GM12875 (cell line): ENCODE measurements at regions not wholly inside any gene's neighbourhood (a gene's known extent, or its start where the extent isn't known, plus 50 kb on each side); places are given as distances from the start of the nearest gene placed in this dataset.

Experiments
- H3K4me3 ChIP-seq: one replicate; pipeline ENCODE4 v1.5.1; 2011; ENCODE audit warnings: low read depth, low read length, control low read depth
- CTCF ChIP-seq: IDR thresholded peaks from 2 replicates; pipeline ENCODE4 v1.5.1; 2011; ENCODE audit warnings: low read depth, mild to moderate bottlenecking, control low read depth, inconsistent platforms, low read length, moderate library complexity, borderline replicate concordance; ENCODE audit not compliant: insufficient read depth

GRCh38 chr6:74971633-74972032 is 234.2 kb downstream of the COL12A1 start:
- no peak for TF ChIP-seq CTCF
- H3K4me3 ChIP-seq, result no peak overlapping the region

- no peak for TF ChIP-seq CTCF
- H3K4me3 ChIP-seq, result no peak overlapping the region
These were observed 236.1 kb downstream of the COL12A1 start for GRCh38 chr6:74969591-74970267.

DNA sequence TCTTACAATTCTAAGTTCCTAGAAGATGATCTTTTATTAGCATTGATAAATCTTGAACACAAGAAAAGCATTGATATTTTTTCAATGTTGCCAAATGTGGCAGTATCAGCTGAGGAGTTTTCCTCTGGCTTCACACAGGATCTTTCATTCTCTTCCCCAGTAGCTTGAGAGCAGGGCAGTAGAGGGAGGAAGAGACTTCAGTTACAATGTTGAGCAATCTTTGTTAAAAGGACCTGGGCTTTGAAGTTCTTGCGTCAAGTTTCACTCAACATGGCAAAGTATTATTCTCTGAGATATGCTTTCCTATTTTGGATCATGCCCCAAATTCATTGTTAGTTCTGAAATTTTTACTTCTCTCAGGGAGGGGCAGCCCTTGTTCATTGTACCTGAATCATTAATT is 238.0 kb downstream of the COL12A1 start:
- TF ChIP-seq CTCF, result no peak

GRCh38 chr6:74966712-74967111 is 239.1 kb downstream of the COL12A1 start:
- H3K4me3 ChIP-seq, result no peak overlapping the region
- TF ChIP-seq CTCF, result no peak

More for the DNA sequence above, 238.0 kb downstream of the COL12A1 start:
- H3K4me3 ChIP-seq, result no peak overlapping the region

DNA sequence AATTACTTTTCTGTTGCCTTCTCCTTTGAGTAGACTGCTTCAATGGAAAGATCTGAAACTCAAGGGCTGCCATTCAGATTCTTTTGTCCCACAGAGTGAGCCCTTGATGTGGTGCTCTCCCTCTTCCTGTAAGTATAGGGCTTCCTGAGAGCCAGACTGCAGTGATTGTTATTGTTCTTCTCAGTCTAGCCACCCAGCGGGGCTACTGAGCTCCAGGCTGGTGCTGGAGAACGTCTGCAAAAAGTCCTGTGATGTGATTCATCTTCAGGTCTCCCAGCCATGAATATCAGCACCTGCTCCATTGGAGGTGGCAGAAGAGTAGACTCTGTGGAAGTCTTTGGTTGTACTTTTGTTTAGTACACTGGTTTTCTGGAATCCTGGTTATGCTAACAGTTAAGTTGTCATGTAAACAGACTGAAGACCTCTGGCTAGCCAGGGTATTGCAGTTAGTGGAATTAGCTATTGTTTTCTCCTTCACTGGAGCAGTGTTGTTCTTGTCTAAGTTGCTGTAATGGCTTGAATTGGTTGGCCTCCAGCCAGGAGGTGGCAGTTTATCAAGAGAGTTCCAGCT is 240.9 kb downstream of the COL12A1 start:
- H3K4me3 ChIP-seq, result no peak overlapping the region
- TF ChIP-seq CTCF, result no peak

- TF ChIP-seq CTCF, result no peak
- H3K4me3 ChIP-seq, result no peak overlapping the region
These were observed 249.1 kb downstream of the COL12A1 start for GRCh38 chr6:74956559-74957428.
